ENCODE measurements at regions not wholly inside any gene's neighbourhood (a gene's known extent, or its start where the extent isn't known, plus 50 kb on each side); places are given as distances from the start of the nearest gene placed in this dataset.

DNA sequence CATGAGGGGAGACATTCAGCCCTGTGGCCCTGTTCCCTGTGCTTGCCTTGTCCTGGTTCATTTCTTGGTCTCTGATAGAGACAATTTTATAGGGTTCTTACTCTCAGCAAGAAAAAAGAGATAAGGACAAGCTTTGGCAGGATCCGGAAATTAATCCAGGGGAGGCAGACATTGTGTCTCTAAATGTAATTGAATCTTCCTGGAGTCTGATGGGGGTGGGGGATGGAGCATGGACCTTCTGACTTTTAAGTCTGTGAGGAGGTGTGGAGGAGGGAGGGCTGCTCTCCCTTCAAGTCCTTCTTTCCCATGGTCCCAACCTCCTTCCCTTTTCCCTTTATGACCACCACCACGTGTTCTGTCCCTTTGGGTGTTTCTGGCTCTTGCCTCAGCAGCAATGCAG is 512.7 kb downstream of the DHX35 start:
- Mint-ChIP-seq H3K27me3 (ENCODE audit: low read depth) (no peaks in the 10 kb centered on the region), H3K4me3 (no peak overlapping the region), H3K4me1 (ENCODE audit: low read depth) (no peaks in the 10 kb centered on the region), H3K9me3 (peaks cover 8% of the 10 kb centered on the region), H3K27ac (no peak overlapping the region), H3K36me3 (ENCODE audit: low read depth) (no peaks in the 10 kb centered on the region)
- DNase-seq (ENCODE audit: low spot score) = no peak

DNA sequence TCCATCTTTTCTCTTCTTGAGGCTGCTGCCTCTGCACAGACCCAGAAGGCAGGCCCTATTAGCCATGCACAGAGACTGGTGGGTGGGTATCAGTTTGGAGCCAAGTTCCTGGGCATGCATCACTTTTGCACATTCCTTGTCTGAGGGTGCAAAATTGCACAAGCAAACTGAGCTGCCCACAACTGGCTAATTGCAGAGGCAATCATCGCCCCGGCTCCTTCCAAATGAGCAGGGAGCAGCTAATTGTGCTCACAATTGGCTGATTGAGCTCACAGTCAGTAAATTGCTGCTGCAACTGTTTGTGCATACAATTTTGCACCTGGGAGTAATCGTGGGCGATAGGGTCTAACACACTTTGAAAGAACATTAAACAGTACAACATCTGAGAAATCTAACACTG is 511.4 kb downstream of the DHX35 start:
- Mint-ChIP-seq H3K9me3 (peaks cover 8% of the 10 kb centered on the region), H3K27ac (no peak overlapping the region), H3K36me3 (ENCODE audit: low read depth) (no peaks in the 10 kb centered on the region), H3K4me3 (no peak overlapping the region), H3K4me1 (ENCODE audit: low read depth) (no peaks in the 10 kb centered on the region), H3K27me3 (ENCODE audit: low read depth) (no peaks in the 10 kb centered on the region)
- no peak for DNase-seq (ENCODE audit: low spot score)

- H3K4me1 Mint-ChIP-seq (ENCODE audit: low read depth) = no peaks in the 10 kb centered on the region
- H3K36me3 Mint-ChIP-seq (ENCODE audit: low read depth) = no peaks in the 10 kb centered on the region
- no peaks in the 10 kb centered on the region for H3K27me3 Mint-ChIP-seq (ENCODE audit: low read depth)
- no peak for DNase-seq (ENCODE audit: low spot score)
- peaks cover 8% of the 10 kb centered on the region for H3K9me3 Mint-ChIP-seq
- no peak overlapping the region for H3K27ac Mint-ChIP-seq
- no peak overlapping the region for H3K4me3 Mint-ChIP-seq
Observed at GRCh38 chr20:39468703-39469102, 506.6 kb downstream of the DHX35 start.

GRCh38 chr20:39464238-39464637 is 502.1 kb downstream of the DHX35 start:
- H3K27ac Mint-ChIP-seq = no peak overlapping the region
- DNase-seq (ENCODE audit: low spot score) = no peak
- H3K4me1 Mint-ChIP-seq (ENCODE audit: low read depth) = no peaks in the 10 kb centered on the region
- H3K27me3 Mint-ChIP-seq (ENCODE audit: low read depth) = no peaks in the 10 kb centered on the region
- H3K9me3 Mint-ChIP-seq = no peaks in the 10 kb centered on the region
- H3K36me3 Mint-ChIP-seq (ENCODE audit: low read depth) = no peaks in the 10 kb centered on the region
- H3K4me3 Mint-ChIP-seq = no peak overlapping the region

DNA sequence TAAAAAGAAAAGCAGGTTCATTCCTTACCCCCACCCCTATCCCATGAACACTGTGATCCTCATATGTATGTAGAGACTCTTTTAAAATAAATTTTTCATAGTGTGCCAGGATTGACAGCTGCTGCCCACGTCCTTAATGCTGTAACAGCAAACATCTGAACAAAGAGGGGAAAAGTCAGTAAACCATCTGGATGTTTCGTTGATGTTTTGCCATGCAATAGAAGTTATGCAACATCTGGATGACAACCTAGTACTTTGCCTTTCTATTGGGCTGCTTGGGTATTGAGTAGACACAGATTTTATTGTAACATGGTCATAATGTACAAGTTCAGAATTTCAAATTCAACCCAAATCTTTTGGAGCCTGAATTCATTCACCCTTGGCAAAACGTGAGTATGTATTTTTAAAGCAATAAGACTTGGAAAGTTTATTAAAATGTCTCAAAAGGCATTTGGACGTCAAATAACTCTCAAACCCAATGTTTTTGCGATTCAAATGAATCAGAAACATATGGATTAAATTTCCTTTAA is 500.3 kb downstream of the DHX35 start:
- H3K9me3 Mint-ChIP-seq = no peaks in the 10 kb centered on the region
- H3K27ac Mint-ChIP-seq = no peak overlapping the region
- H3K4me1 Mint-ChIP-seq (ENCODE audit: low read depth) = no peaks in the 10 kb centered on the region
- no peaks in the 10 kb centered on the region for H3K36me3 Mint-ChIP-seq (ENCODE audit: low read depth)
- no peaks in the 10 kb centered on the region for H3K27me3 Mint-ChIP-seq (ENCODE audit: low read depth)
- no peak for DNase-seq (ENCODE audit: low spot score)
- no peak overlapping the region for H3K4me3 Mint-ChIP-seq

GRCh38 chr20:39458452-39458851 is 496.3 kb downstream of the DHX35 start:
- Mint-ChIP-seq H3K27me3 (ENCODE audit: low read depth) (no peaks in the 10 kb centered on the region), H3K36me3 (ENCODE audit: low read depth) (no peaks in the 10 kb centered on the region), H3K9me3 (no peaks in the 10 kb centered on the region)

DNA sequence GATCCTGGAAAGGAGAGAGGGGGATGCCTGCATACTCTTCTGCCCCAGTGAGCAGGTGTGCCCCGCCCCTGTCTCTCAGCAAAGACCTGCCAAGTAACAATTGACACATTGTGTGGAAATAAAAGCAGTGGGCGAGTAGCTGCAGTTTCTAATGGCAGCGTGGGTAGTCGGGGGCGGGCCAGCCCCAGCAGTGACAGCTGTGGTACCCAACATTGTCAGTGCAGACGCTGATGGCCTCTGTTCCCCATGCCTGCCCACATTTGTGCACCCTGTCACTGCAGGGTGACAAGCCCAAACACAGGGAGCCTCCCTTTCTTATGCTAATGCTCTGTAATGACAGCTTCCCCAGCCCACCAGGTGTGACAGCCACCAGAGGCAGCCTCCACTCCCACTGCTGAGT is 491.7 kb downstream of the DHX35 start:
- Mint-ChIP-seq H3K4me3 (no peak overlapping the region), H3K9me3 (no peaks in the 10 kb centered on the region), H3K27me3 (ENCODE audit: low read depth) (no peaks in the 10 kb centered on the region), H3K36me3 (ENCODE audit: low read depth) (no peaks in the 10 kb centered on the region), H3K27ac (no peak overlapping the region), H3K4me1 (ENCODE audit: low read depth) (no peaks in the 10 kb centered on the region)
- no peak for DNase-seq (ENCODE audit: low spot score)

More at GRCh38 chr20:39458452-39458851, 496.3 kb downstream of the DHX35 start:
- no peak overlapping the region for H3K27ac Mint-ChIP-seq
- DNase-seq (ENCODE audit: low spot score) = no peak
- H3K4me3 Mint-ChIP-seq = no peak overlapping the region
- H3K4me1 Mint-ChIP-seq (ENCODE audit: low read depth) = no peaks in the 10 kb centered on the region

GRCh38 chr20:39452583-39453340 is 490.6 kb downstream of the DHX35 start:
- H3K4me3 Mint-ChIP-seq = no peak overlapping the region
- H3K27ac Mint-ChIP-seq = no peak overlapping the region
- no peaks in the 10 kb centered on the region for H3K9me3 Mint-ChIP-seq
- no peak for DNase-seq (ENCODE audit: low spot score)
- no peaks in the 10 kb centered on the region for H3K27me3 Mint-ChIP-seq (ENCODE audit: low read depth)
- H3K36me3 Mint-ChIP-seq (ENCODE audit: low read depth) = no peaks in the 10 kb centered on the region
- no peaks in the 10 kb centered on the region for H3K4me1 Mint-ChIP-seq (ENCODE audit: low read depth)

DNA sequence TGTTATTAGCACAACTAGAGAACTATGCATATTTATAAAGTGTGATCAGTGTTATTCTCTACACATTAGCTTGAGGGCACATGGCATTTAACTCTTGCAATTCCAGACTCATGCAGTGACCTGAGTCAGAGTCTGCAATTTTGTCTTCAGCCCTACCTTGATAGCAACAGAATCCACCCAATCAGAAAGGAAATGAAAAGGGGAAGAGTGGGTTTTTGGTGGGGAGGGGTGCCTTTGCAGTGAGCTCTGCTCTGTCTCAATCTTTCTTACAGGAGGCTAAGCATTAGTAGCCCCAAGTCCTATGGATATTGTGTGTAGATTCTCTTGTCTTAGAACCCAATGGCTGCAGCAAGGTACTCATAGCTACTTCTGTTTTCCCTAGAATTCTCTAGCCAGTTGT is 489.2 kb downstream of the DHX35 start:
- no peak for DNase-seq (ENCODE audit: low spot score)
- H3K9me3 Mint-ChIP-seq = no peaks in the 10 kb centered on the region
- no peaks in the 10 kb centered on the region for H3K27me3 Mint-ChIP-seq (ENCODE audit: low read depth)
- H3K4me1 Mint-ChIP-seq (ENCODE audit: low read depth) = no peaks in the 10 kb centered on the region
- H3K4me3 Mint-ChIP-seq = no peak overlapping the region
- H3K36me3 Mint-ChIP-seq (ENCODE audit: low read depth) = no peaks in the 10 kb centered on the region
- H3K27ac Mint-ChIP-seq = no peak overlapping the region

GRCh38 chr20:39446397-39446796 is 484.3 kb downstream of the DHX35 start:
- Mint-ChIP-seq H3K4me3 (no peak overlapping the region), H3K36me3 (ENCODE audit: low read depth) (no peaks in the 10 kb centered on the region), H3K27me3 (ENCODE audit: low read depth) (no peaks in the 10 kb centered on the region), H3K27ac (no peak overlapping the region), H3K9me3 (no peaks in the 10 kb centered on the region), H3K4me1 (ENCODE audit: low read depth) (no peaks in the 10 kb centered on the region)
- no peak for DNase-seq (ENCODE audit: low spot score)

- Mint-ChIP-seq H3K4me1 (ENCODE audit: low read depth) (no peaks in the 10 kb centered on the region), H3K9me3 (no peaks in the 10 kb centered on the region)
Observed at GRCh38 chr20:39445095-39445494, 483.0 kb downstream of the DHX35 start.

GRCh38 chr20:39433466-39433865 is 471.3 kb downstream of the DHX35 start:
- H3K36me3 Mint-ChIP-seq (ENCODE audit: low read depth) = no peaks in the 10 kb centered on the region
- H3K9me3 Mint-ChIP-seq = peaks cover 3% of the 10 kb centered on the region
- H3K4me3 Mint-ChIP-seq = no peak overlapping the region
- no peaks in the 10 kb centered on the region for H3K27me3 Mint-ChIP-seq (ENCODE audit: low read depth)
- H3K4me1 Mint-ChIP-seq (ENCODE audit: low read depth) = no peaks in the 10 kb centered on the region
- DNase-seq (ENCODE audit: low spot score) = no peak
- H3K27ac Mint-ChIP-seq = no peak overlapping the region

More at GRCh38 chr20:39445095-39445494, 483.0 kb downstream of the DHX35 start:
- Mint-ChIP-seq H3K27ac (no peak overlapping the region), H3K4me3 (no peak overlapping the region), H3K27me3 (ENCODE audit: low read depth) (no peaks in the 10 kb centered on the region), H3K36me3 (ENCODE audit: low read depth) (no peaks in the 10 kb centered on the region)
- DNase-seq (ENCODE audit: low spot score) = no peak

DNA sequence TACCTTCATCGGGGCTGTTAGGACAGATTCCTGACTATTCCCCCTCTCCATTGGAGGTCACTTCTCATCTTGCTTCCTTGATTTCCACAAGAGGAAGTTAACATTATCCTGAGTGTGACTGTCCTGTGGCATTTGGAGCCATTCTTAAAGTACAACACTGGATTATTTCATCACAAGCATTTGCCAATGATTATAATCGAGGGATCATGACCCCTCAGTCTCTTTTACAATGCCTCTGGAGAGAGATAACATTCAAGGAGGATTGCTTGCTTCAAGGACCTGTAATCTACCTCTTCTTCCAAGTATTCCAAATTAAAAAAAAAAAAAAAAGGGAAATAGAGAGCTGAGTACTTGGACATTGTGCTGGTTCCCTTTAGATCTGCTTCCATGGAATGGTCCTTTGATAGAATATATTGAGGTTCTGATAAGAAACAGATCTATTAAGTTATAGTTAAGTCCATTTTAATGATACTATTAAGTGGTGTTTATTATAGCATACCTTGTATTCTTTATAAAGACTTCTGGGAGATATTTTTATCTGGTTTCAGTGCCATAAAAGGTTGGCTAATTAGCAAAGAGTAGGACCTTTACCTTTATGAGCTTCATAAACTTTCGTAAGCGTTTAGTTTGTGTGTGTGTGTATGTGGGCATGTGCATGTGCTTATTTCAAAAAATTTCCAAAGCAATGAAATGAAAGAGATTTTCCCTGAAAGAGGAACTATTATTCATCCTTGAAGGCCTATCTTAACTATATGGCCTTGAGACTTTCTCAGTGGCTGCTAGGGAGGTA is 469.1 kb downstream of the DHX35 start:
- H3K4me3 Mint-ChIP-seq = no peak overlapping the region
- H3K36me3 Mint-ChIP-seq (ENCODE audit: low read depth) = no peaks in the 10 kb centered on the region
- H3K4me1 Mint-ChIP-seq (ENCODE audit: low read depth) = no peaks in the 10 kb centered on the region

GRCh38 chr20:39429726-39430125 is 467.6 kb downstream of the DHX35 start:
- DNase-seq (ENCODE audit: low spot score) = no peak
- H3K4me3 Mint-ChIP-seq = no peak overlapping the region
- no peaks in the 10 kb centered on the region for H3K27me3 Mint-ChIP-seq (ENCODE audit: low read depth)
- peaks cover 3% of the 10 kb centered on the region for H3K9me3 Mint-ChIP-seq
- no peaks in the 10 kb centered on the region for H3K4me1 Mint-ChIP-seq (ENCODE audit: low read depth)
- no peak overlapping the region for H3K27ac Mint-ChIP-seq
- H3K36me3 Mint-ChIP-seq (ENCODE audit: low read depth) = no peaks in the 10 kb centered on the region

More for the DNA sequence above, 469.1 kb downstream of the DHX35 start:
- Mint-ChIP-seq H3K27me3 (ENCODE audit: low read depth) (no peaks in the 10 kb centered on the region), H3K27ac (no peak overlapping the region), H3K9me3 (peaks cover 3% of the 10 kb centered on the region)
- no peak for DNase-seq (ENCODE audit: low spot score)

Measured in T-helper 2 cell treated with Interferon-gamma antibody and Interleukin-4, amounts not matched to agents 5 μg/mL and 100 μg/mL, for 36 hours (primary cell).